WTC11 (cell line): ENCODE measurements at regions not wholly inside any gene's neighbourhood (a gene's known extent, or its start where the extent isn't known, plus 50 kb on each side); places are given as distances from the start of the nearest gene placed in this dataset.

ENCODE experiments used
- ATAC-seq: fragments of 200-7000 bp; cut with Tn5 transposase; 2 replicates; pipeline ENCODE4 v1.10.0; 2021; ENCODE audit warnings: mild to moderate bottlenecking, moderate library complexity
- CTCF ChIA-PET: fragments of 300-600 bp; sonication (Branson Sonifier 250); formaldehyde crosslinking; loops from one replicate; lab custom pipeline; 2021; ENCODE audit warnings: antibody characterized with exemption; lab: Charles Lee
- POLR2A ChIA-PET: fragments of 350-600 bp; sonication (Branson Sonifier 250); formaldehyde crosslinking; loops from one replicate; lab custom pipeline; 2021; ENCODE audit warnings: antibody characterized with exemption; lab: Charles Lee
- DNase-seq: peaks from one replicate; pipeline ENCODE4 v3.0.0; 2021; ENCODE audit warnings: low spot score
- H3K27ac Mint-ChIP-seq: 2 replicates; pipeline ENCODE4 v1.8.0; 2021; ENCODE audit warnings: mixed read lengths
- H3K27me3 Mint-ChIP-seq: 2 replicates; pipeline ENCODE4 v1.8.0; 2021; ENCODE audit warnings: low read depth, mild to moderate bottlenecking, moderate library complexity, mixed read lengths
- H3K36me3 Mint-ChIP-seq: 2 replicates; pipeline ENCODE4 v1.8.0; 2021; ENCODE audit warnings: mixed read lengths
- H3K4me1 Mint-ChIP-seq: 2 replicates; pipeline ENCODE4 v1.8.0; 2022; ENCODE audit warnings: mixed read lengths
- H3K4me3 Mint-ChIP-seq: 2 replicates; pipeline ENCODE4 v1.8.0; 2021; ENCODE audit warnings: mild to moderate bottlenecking, moderate library complexity, mixed read lengths
- H3K9me3 Mint-ChIP-seq: 2 replicates; pipeline ENCODE4 v1.8.0; 2021; ENCODE audit warnings: mixed read lengths
- ELF4 ChIP-seq: sonication (generic); formaldehyde crosslinking; IDR thresholded peaks from 2 replicates; pipeline ENCODE4 v1.8.1; 2022; ENCODE audit warnings: low read depth, mild to moderate bottlenecking, moderate library complexity, missing genetic modification reagents
- ESRRA ChIP-seq: sonication (generic); formaldehyde crosslinking; IDR thresholded peaks from 2 replicates; pipeline ENCODE4 v1.8.1; 2022; ENCODE audit warnings: mild to moderate bottlenecking, missing genetic modification reagents, borderline replicate concordance
- MLX ChIP-seq: sonication (generic); formaldehyde crosslinking; IDR thresholded peaks from 2 replicates; pipeline ENCODE4 v1.8.1; 2023; ENCODE audit warnings: mild to moderate bottlenecking, missing genetic modification reagents, moderate library complexity
- NFE2L1 ChIP-seq: sonication (generic); formaldehyde crosslinking; IDR thresholded peaks from 2 replicates; pipeline ENCODE4 v1.8.1; 2023; ENCODE audit warnings: missing genetic modification reagents
- NFYB ChIP-seq: sonication (generic); formaldehyde crosslinking; conservative IDR thresholded peaks from 2 replicates; pipeline ENCODE4 v1.8.0; 2022; ENCODE audit warnings: low read depth, missing genetic modification reagents
- SOX15 ChIP-seq: fragments of 250-450 bp; sonication (Bioruptor Pico); IDR thresholded peaks from 2 replicates; pipeline ENCODE4 v1.9.0; 2021; ENCODE audit warnings: mild to moderate bottlenecking
- STAT6 ChIP-seq: sonication (generic); formaldehyde crosslinking; conservative IDR thresholded peaks from 2 replicates; pipeline ENCODE4 v1.8.1; 2023; ENCODE audit warnings: mild to moderate bottlenecking, low read depth, missing genetic modification reagents, moderate library complexity
- ZNF121 ChIP-seq: sonication (generic); formaldehyde crosslinking; IDR thresholded peaks from 2 replicates; pipeline ENCODE4 v1.8.0; 2023; ENCODE audit warnings: missing genetic modification reagents
- ZNF219 ChIP-seq: sonication (generic); formaldehyde crosslinking; IDR thresholded peaks from 2 replicates; pipeline ENCODE4 v1.8.0; 2023; ENCODE audit warnings: missing genetic modification reagents, mild to moderate bottlenecking, borderline replicate concordance
- ZNF232 ChIP-seq: sonication (generic); formaldehyde crosslinking; IDR thresholded peaks from 2 replicates; pipeline ENCODE4 v1.8.0; 2022; ENCODE audit warnings: mild to moderate bottlenecking, missing genetic modification reagents
- ZNF317 ChIP-seq: sonication (generic); formaldehyde crosslinking; IDR thresholded peaks from 2 replicates; pipeline ENCODE4 v1.8.1; 2023; ENCODE audit warnings: low read depth, mild to moderate bottlenecking, moderate library complexity, missing genetic modification reagents, borderline replicate concordance
- ZNF396 ChIP-seq: fragments of 250-450 bp; sonication (Bioruptor Pico); IDR thresholded peaks from 2 replicates; pipeline ENCODE4 v1.8.0; 2021; ENCODE audit warnings: mild to moderate bottlenecking, moderate library complexity, borderline replicate concordance
- ZNF512 ChIP-seq: sonication (generic); formaldehyde crosslinking; IDR thresholded peaks from 2 replicates; pipeline ENCODE4 v1.8.1; 2022; ENCODE audit warnings: missing genetic modification reagents, borderline replicate concordance
- ZNF671 ChIP-seq: fragments of 250-450 bp; sonication (Bioruptor Pico); IDR thresholded peaks from 2 replicates; pipeline ENCODE4 v1.8.0; 2021; ENCODE audit warnings: mild to moderate bottlenecking
- TF ChIP-seq, protein P1 (sequence below): fragments of 250-450 bp; sonication (Bioruptor Pico); conservative IDR thresholded peaks from 2 replicates; pipeline ENCODE4 v1.9.0; 2021; ENCODE audit warnings: mild to moderate bottlenecking
- TF ChIP-seq, protein P2 (sequence below): sonication (generic); formaldehyde crosslinking; IDR thresholded peaks from 2 replicates; pipeline ENCODE4 v1.8.0; 2023; ENCODE audit warnings: missing genetic modification reagents, mild to moderate bottlenecking, borderline replicate concordance
- TF ChIP-seq, protein P3 (sequence below): sonication (generic); formaldehyde crosslinking; IDR thresholded peaks from 2 replicates; pipeline ENCODE4 v1.8.1; 2023; ENCODE audit warnings: mild to moderate bottlenecking, missing genetic modification reagents
- TF ChIP-seq, protein P4 (sequence below): sonication (generic); formaldehyde crosslinking; IDR thresholded peaks from 2 replicates; pipeline ENCODE4 v1.8.0; 2022; ENCODE audit warnings: mild to moderate bottlenecking, missing genetic modification reagents
- TF ChIP-seq, protein P5 (sequence below): fragments of 250-450 bp; sonication (Bioruptor Pico); IDR thresholded peaks from 2 replicates; pipeline ENCODE4 v1.9.0; 2021; ENCODE audit warnings: mild to moderate bottlenecking

GRCh38 chr3:78129707-78130106, 1089.8 kb downstream of the ROBO2 start:
- ChIA-PET POLR2A (no interaction called here), CTCF (no interaction called here)
- no peaks in the 10 kb centered on the region; the same call in 1 of the 2 replicates for H3K36me3 Mint-ChIP-seq
- H3K27me3 Mint-ChIP-seq: no peaks in the 10 kb centered on the region
- TF ChIP-seq, protein P1, sequence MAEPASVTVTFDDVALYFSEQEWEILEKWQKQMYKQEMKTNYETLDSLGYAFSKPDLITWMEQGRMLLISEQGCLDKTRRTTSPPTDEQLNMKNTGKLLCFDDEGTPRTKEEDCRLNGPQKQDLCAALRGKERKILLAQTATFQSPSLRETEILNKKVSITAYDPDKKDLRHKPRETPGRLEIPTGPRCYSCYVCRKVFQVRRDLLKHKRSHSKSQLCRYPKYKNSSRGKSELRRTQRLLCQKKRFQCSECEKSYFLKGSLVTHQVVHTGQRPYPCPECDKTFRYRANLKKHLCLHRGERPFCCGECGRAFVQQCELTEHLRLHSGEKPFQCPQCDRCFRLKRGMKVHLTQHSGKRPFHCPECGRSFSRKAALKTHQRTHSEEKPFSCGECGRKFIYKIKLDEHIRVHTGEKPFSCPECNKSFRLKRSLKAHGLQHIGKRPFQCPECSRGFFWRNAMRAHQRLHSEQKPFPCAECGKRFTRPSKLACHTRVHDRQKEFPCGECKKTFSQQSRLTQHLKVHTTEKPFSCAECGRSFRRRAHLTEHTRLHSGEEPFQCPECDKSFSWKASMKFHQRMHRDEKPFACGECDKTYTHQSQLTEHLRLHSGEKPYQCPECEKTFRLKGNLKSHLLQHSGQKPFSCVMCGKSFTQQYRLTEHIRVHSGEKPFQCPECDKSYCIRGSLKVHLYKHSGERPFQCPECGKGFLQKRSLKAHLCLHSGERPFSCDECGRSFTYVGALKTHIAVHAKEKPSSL (CRISPR knock-in tag): no peak
- TF ChIP-seq ZNF671 (CRISPR knock-in tag) (no peak), SOX15 (CRISPR knock-in tag) (no peak), NFE2L1 (CRISPR knock-in tag) (no peak), ZNF317 (no peak), NFYB (CRISPR knock-in tag) (no peak), ZNF219 (CRISPR knock-in tag) (no peak), ELF4 (CRISPR knock-in tag) (no peak), ZNF232 (no peak), ZNF121 (CRISPR knock-in tag) (no peak), MLX (CRISPR knock-in tag) (no peak), STAT6 (no peak), ZNF512 (CRISPR knock-in tag) (no peak), ESRRA (CRISPR knock-in tag) (no peak), ZNF396 (CRISPR knock-in tag) (no peak)
- TF ChIP-seq, protein P2, sequence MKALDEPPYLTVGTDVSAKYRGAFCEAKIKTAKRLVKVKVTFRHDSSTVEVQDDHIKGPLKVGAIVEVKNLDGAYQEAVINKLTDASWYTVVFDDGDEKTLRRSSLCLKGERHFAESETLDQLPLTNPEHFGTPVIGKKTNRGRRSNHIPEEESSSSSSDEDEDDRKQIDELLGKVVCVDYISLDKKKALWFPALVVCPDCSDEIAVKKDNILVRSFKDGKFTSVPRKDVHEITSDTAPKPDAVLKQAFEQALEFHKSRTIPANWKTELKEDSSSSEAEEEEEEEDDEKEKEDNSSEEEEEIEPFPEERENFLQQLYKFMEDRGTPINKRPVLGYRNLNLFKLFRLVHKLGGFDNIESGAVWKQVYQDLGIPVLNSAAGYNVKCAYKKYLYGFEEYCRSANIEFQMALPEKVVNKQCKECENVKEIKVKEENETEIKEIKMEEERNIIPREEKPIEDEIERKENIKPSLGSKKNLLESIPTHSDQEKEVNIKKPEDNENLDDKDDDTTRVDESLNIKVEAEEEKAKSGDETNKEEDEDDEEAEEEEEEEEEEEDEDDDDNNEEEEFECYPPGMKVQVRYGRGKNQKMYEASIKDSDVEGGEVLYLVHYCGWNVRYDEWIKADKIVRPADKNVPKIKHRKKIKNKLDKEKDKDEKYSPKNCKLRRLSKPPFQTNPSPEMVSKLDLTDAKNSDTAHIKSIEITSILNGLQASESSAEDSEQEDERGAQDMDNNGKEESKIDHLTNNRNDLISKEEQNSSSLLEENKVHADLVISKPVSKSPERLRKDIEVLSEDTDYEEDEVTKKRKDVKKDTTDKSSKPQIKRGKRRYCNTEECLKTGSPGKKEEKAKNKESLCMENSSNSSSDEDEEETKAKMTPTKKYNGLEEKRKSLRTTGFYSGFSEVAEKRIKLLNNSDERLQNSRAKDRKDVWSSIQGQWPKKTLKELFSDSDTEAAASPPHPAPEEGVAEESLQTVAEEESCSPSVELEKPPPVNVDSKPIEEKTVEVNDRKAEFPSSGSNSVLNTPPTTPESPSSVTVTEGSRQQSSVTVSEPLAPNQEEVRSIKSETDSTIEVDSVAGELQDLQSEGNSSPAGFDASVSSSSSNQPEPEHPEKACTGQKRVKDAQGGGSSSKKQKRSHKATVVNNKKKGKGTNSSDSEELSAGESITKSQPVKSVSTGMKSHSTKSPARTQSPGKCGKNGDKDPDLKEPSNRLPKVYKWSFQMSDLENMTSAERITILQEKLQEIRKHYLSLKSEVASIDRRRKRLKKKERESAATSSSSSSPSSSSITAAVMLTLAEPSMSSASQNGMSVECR (CRISPR knock-in tag): no peak
- TF ChIP-seq, protein P3, sequence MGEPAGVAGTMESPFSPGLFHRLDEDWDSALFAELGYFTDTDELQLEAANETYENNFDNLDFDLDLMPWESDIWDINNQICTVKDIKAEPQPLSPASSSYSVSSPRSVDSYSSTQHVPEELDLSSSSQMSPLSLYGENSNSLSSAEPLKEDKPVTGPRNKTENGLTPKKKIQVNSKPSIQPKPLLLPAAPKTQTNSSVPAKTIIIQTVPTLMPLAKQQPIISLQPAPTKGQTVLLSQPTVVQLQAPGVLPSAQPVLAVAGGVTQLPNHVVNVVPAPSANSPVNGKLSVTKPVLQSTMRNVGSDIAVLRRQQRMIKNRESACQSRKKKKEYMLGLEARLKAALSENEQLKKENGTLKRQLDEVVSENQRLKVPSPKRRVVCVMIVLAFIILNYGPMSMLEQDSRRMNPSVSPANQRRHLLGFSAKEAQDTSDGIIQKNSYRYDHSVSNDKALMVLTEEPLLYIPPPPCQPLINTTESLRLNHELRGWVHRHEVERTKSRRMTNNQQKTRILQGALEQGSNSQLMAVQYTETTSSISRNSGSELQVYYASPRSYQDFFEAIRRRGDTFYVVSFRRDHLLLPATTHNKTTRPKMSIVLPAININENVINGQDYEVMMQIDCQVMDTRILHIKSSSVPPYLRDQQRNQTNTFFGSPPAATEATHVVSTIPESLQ (CRISPR knock-in tag): no peak
- TF ChIP-seq, protein P4, sequence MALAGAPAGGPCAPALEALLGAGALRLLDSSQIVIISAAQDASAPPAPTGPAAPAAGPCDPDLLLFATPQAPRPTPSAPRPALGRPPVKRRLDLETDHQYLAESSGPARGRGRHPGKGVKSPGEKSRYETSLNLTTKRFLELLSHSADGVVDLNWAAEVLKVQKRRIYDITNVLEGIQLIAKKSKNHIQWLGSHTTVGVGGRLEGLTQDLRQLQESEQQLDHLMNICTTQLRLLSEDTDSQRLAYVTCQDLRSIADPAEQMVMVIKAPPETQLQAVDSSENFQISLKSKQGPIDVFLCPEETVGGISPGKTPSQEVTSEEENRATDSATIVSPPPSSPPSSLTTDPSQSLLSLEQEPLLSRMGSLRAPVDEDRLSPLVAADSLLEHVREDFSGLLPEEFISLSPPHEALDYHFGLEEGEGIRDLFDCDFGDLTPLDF (CRISPR knock-in tag): no peak
- TF ChIP-seq, protein P5, sequence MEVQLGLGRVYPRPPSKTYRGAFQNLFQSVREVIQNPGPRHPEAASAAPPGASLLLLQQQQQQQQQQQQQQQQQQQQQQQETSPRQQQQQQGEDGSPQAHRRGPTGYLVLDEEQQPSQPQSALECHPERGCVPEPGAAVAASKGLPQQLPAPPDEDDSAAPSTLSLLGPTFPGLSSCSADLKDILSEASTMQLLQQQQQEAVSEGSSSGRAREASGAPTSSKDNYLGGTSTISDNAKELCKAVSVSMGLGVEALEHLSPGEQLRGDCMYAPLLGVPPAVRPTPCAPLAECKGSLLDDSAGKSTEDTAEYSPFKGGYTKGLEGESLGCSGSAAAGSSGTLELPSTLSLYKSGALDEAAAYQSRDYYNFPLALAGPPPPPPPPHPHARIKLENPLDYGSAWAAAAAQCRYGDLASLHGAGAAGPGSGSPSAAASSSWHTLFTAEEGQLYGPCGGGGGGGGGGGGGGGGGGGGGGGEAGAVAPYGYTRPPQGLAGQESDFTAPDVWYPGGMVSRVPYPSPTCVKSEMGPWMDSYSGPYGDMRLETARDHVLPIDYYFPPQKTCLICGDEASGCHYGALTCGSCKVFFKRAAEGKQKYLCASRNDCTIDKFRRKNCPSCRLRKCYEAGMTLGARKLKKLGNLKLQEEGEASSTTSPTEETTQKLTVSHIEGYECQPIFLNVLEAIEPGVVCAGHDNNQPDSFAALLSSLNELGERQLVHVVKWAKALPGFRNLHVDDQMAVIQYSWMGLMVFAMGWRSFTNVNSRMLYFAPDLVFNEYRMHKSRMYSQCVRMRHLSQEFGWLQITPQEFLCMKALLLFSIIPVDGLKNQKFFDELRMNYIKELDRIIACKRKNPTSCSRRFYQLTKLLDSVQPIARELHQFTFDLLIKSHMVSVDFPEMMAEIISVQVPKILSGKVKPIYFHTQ (CRISPR knock-in tag): no peak
- DNase-seq (no peak), ATAC-seq (no peak)
- no peak overlapping the region for H3K4me3 Mint-ChIP-seq
- no peak overlapping the region for H3K27ac Mint-ChIP-seq
- H3K9me3 Mint-ChIP-seq: peaks cover 32% of the 10 kb centered on the region
- H3K4me1 Mint-ChIP-seq: peaks cover 7% of the 10 kb centered on the region
